GM13977 (cell line): ENCODE measurements at regions not wholly inside any gene's neighbourhood (a gene's known extent, or its start where the extent isn't known, plus 50 kb on each side); places are given as distances from the start of the nearest gene placed in this dataset.
"Not testable (repeated sequence)": the region's sequence is repeated elsewhere in the genome, so short reads cannot be mapped to it uniquely, and the experiment has no call there.

ENCODE experiments used
- DNase-seq: peaks from one replicate; pipeline ENCODE4 v3.0.0; 2012; ENCODE audit warnings: low spot score
- CTCF ChIP-seq: IDR thresholded peaks from 2 replicates; pipeline ENCODE4 v1.5.1; 2012; ENCODE audit warnings: mild to moderate bottlenecking, control low read depth; ENCODE audit not compliant: insufficient read depth; ENCODE audit errors: extremely low read depth, missing control alignments
- in situ Hi-C: fragments of 300-500 bp; cut with MboI; formaldehyde crosslinking; loops from one replicate; pipeline ENCODE4 v1.12.0; 2022; ENCODE audit warnings: low sequenced_read_pairs, low pct_unique_long_range_greater_than_20kb, mixed read lengths, inconsistent platforms; ENCODE audit not compliant: unreplicated experiment

DNA sequence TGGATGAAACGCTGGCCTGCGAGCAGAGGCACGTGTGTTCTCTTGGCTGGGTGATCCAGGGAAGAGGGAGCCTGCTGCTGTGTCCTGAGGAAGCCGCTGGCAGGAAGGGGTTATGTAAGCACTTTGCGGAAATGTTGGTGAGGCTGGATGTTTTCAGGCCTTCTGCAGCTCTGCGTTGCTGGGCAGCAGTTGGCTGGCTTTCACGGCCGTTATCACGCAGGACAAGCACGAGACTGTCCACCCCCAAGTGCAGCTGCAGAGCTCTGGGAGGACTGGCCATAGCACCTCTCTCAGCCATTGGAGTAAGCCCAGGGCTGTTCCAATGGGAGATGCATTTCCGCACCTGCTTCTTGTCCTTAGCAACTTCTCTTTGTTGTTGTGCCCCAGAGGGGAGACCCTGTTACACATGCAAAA, 146.9 kb upstream of the SOX21 start:
- no peak for DNase-seq
- TF ChIP-seq CTCF: no peak
- in situ Hi-C loops: no loop called here

DNA sequence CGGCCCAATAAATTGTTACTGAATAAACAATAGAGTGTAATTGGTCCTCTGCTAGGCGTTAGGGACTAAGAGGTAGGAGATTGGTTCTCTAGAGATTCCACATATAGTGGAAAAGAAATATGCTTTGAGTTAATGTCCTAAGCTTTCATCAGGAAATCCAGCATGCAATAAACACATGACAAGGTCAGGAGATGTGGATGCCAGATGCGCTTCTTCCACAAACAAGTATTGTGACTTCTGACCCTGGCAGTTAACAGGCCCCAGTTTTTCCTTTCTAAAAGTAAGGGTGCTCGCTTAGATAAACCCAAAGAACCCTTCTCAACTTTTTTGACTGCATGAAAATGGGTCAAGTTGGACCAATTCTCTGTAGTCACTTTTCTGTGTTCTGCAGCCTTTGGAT, 146.5 kb upstream of the SOX21 start:
- no peak for DNase-seq
- no peak for TF ChIP-seq CTCF
- in situ Hi-C loops: no loop called here

GRCh38 chr13:94854688-94855087, 142.3 kb upstream of the SOX21 start:
- TF ChIP-seq CTCF: no peak
- in situ Hi-C loops: no loop called here
- no peak for DNase-seq

- TF ChIP-seq CTCF: no peak
- no peak for DNase-seq
- in situ Hi-C loops: no loop called here
Observed at GRCh38 chr13:94851576-94851975, 139.2 kb upstream of the SOX21 start.

DNA sequence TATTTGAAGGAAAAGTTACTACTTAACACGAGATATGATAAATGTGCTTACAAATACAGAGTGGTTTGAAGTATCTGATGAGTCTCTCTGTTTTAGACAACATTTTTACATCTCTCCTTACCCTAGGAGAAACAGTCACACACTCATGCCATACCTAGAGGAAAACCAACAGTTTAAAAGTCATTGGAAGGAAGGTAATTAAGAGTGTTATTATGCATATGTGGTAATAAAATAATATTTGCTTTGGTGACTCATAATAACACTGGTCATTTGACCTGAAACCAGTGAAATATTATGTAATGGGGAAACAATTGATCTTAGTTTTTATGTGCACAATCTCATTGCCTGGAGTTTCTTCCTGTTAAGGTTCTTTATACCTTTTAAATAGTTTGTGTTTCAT, 136.9 kb upstream of the SOX21 start:
- no peak for TF ChIP-seq CTCF
- in situ Hi-C loops: no loop called here
- DNase-seq: no peak

DNA sequence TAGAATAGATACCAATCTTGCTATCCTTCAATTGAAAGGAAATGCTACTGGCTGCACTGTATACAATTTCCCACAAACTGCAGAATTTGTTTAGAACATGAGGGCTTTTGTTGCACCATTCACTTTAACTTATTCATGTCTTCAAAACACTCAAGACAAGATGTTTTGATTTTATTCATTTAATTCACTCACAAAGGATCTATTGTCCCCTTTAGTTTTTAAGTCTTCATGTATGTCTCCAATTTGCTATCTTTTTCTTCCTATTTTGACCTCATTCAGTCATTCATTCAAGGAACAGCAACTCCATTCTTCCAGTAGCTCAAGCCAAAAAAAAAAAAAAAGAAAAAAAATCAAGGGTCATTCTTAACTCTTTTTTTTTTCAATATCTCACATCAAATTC, 130.6 kb upstream of the SOX21 start:
- no peak for DNase-seq
- in situ Hi-C loops: no loop called here
- no peak for TF ChIP-seq CTCF

- DNase-seq, in situ Hi-C loops: not testable (repeated sequence)
Observed at GRCh38 chr13:94837056-94837455, 124.7 kb upstream of the SOX21 start.
